ENCODE measurements at regions not wholly inside any gene's neighbourhood (a gene's known extent, or its start where the extent isn't known, plus 50 kb on each side); places are given as distances from the start of the nearest gene placed in this dataset.
A peak's percentile ranks its signal among the peaks of the same experiment; 100 is the strongest.

GRCh38 chr6:23368557-23368956 is 757.5 kb upstream of the NRSN1 start:
- Histone ChIP-seq H4K20me1 (ENCODE audit: insufficient read depth, low read length) (no peaks in the 10 kb centered on the region), H3K27me3 (ENCODE audit: control insufficient read depth, insufficient read depth, low read length) (no peaks in the 10 kb centered on the region), H3K14ac (replicated peaks; ENCODE audit: low read depth, low read length) (no peak overlapping the region), H2AK5ac (ENCODE audit: low read depth, low read length) (no peak overlapping the region), H3K79me1 (ENCODE audit: low read depth in 1 of 2, low read length in 2 of 2) (no peaks in the 10 kb centered on the region), H3K4me2 (ENCODE audit: low read depth, low read length) (no peak overlapping the region), H2BK20ac (ENCODE audit: low read depth, low read length) (no peak overlapping the region), H3K9ac (ENCODE audit: low read depth, low read length) (no peak overlapping the region), H4K91ac (ENCODE audit: insufficient read depth, low read depth, low read length) (no peak overlapping the region), H4K8ac (ENCODE audit: low read depth in 2 of 2, low read length in 2 of 2) (no peak overlapping the region), H2BK5ac (ENCODE audit: low read depth, low read length, poor library complexity, severe bottlenecking) (no peak overlapping the region), H3K23ac (ENCODE audit: low read depth, low read length) (no peak overlapping the region), H2AFZ (replicated peaks; ENCODE audit: low read length, poor library complexity) (no peak overlapping the region), H2AK9ac (replicated peaks; ENCODE audit: low read depth, low read length, poor library complexity) (no peak overlapping the region), H3K36me3 (ENCODE audit: control insufficient read depth, insufficient read depth, low read length) (no peaks in the 10 kb centered on the region), H3K56ac (ENCODE audit: extremely low read depth, insufficient read depth, low read length) (no peak overlapping the region), H3K27ac (ENCODE audit: insufficient read depth, low read length) (no peak overlapping the region), H3K9me1 (ENCODE audit: insufficient read depth, low read length) (no peaks in the 10 kb centered on the region), H3K4me1 (ENCODE audit: control insufficient read depth, insufficient read depth, low read length) (no peaks in the 10 kb centered on the region), H2BK120ac (ENCODE audit: low read depth, low read length) (no peak overlapping the region), H3K9me3 (ENCODE audit: control insufficient read depth, insufficient read depth, low read length) (no peaks in the 10 kb centered on the region), H3K18ac (ENCODE audit: low read depth, low read length) (no peak overlapping the region), H3K4me3 (ENCODE audit: insufficient read depth, low read depth, low read length) (no peak overlapping the region), H2BK15ac (ENCODE audit: low read depth, low read length) (no peak overlapping the region), H4K5ac (ENCODE audit: low read depth, low read length) (no peak overlapping the region), H3K4ac (ENCODE audit: low read depth, low read length) (no peak overlapping the region)
- WGBS, 2 experiments (ENCODE audit: extremely low coverage in 2 of 2, insufficient read length in 1 of 2): no CpG with 5 or more reads among the region's 1 CpG
- in situ Hi-C loops (cut with MboI; ENCODE audit: low sequenced_read_pairs) (no loop called here), dilution Hi-C loops (cut with HindIII; ENCODE audit: low sequenced_read_pairs, unreplicated experiment) (no loop called here), intact Hi-C loops (cut with micrococcal nuclease) (no loop called here)
- CTCF ChIA-PET: no interaction called here
- DNase-seq (no peak), ATAC-seq (ENCODE audit: low read depth) (no peak)
- TF ChIP-seq MXI1 (IDR thresholded peaks at IDR 0.05; ENCODE audit: borderline replicate concordance, low read depth, low read length) (no peak), BHLHE40 (IDR thresholded peaks at IDR 0.05; ENCODE audit: low read depth, low read length) (no peak), ELK1 (IDR thresholded peaks at IDR 0.05; ENCODE audit: borderline replicate concordance, low read depth, low read length) (no peak), MAFK (IDR thresholded peaks at IDR 0.05; ENCODE audit: low read depth, low read length) (0 out of 2 replicates have a peak, but pooled peaks have one; percentile 12), CEBPB (IDR thresholded peaks at IDR 0.05; ENCODE audit: low read depth, low read length) (no peak), CHD1 (IDR thresholded peaks at IDR 0.05; ENCODE audit: low read depth, low read length) (no peak), NFE2L2 (IDR thresholded peaks at IDR 0.05; ENCODE audit: low read depth, low read length) (no peak), MAZ (IDR thresholded peaks at IDR 0.05; ENCODE audit: borderline replicate concordance, low read depth, low read length) (no peak)
- POLR2A ChIA-PET (ENCODE audit: unreplicated experiment): no interaction called here
- BruUV-seq (replicated peaks): no TSS peak
